ENCODE measurements at regions not wholly inside any gene's neighbourhood (a gene's known extent, or its start where the extent isn't known, plus 50 kb on each side); places are given as distances from the start of the nearest gene placed in this dataset.
A peak's percentile ranks its signal among the peaks of the same experiment; 100 is the strongest.

GRCh38 chr10:47243791-47244190, 56.2 kb upstream of the GDF10 start:
- Mint-ChIP-seq H3K27me3 (no peaks in the 10 kb centered on the region), H3K9me3 (no peaks in the 10 kb centered on the region), H3K36me3 (no peaks in the 10 kb centered on the region), H3K4me3 (no peak overlapping the region), H3K4me1 (peaks cover 24% of the 10 kb centered on the region), H3K27ac (no peak overlapping the region)

GRCh38 chr10:47244560-47245500, 55.2 kb upstream of the GDF10 start:
- peaks cover 24% of the 10 kb centered on the region for H3K4me1 Mint-ChIP-seq
- no peak overlapping the region for H3K27ac Mint-ChIP-seq
- H3K27me3 Mint-ChIP-seq, result no peaks in the 10 kb centered on the region
- H3K9me3 Mint-ChIP-seq, result no peaks in the 10 kb centered on the region
- H3K4me3 Mint-ChIP-seq, result no peak overlapping the region
- H3K36me3 Mint-ChIP-seq, result no peaks in the 10 kb centered on the region

- Mint-ChIP-seq H3K9me3 (no peaks in the 10 kb centered on the region), H3K27ac (no peak overlapping the region), H3K36me3 (no peaks in the 10 kb centered on the region), H3K4me1 (peaks cover 19% of the 10 kb centered on the region), H3K4me3 (no peak overlapping the region), H3K27me3 (no peaks in the 10 kb centered on the region)
Measured at GRCh38 chr10:47245731-47246350, 54.2 kb upstream of the GDF10 start.

GRCh38 chr10:47246406-47247147, 53.4 kb upstream of the GDF10 start:
- no peaks in the 10 kb centered on the region for H3K9me3 Mint-ChIP-seq
- H3K4me1 Mint-ChIP-seq, result peaks cover 24% of the 10 kb centered on the region
- H3K36me3 Mint-ChIP-seq, result no peaks in the 10 kb centered on the region
- no peak overlapping the region for H3K27ac Mint-ChIP-seq
- H3K4me3 Mint-ChIP-seq, result no peak overlapping the region
- H3K27me3 Mint-ChIP-seq, result no peaks in the 10 kb centered on the region

- H3K36me3 Mint-ChIP-seq, result no peaks in the 10 kb centered on the region
- H3K27me3 Mint-ChIP-seq, result no peaks in the 10 kb centered on the region
- H3K27ac Mint-ChIP-seq, result no peak overlapping the region
- H3K4me3 Mint-ChIP-seq, result no peak overlapping the region
- peaks cover 24% of the 10 kb centered on the region for H3K4me1 Mint-ChIP-seq
- no peaks in the 10 kb centered on the region for H3K9me3 Mint-ChIP-seq
Measured at GRCh38 chr10:47247148-47248059, 52.6 kb upstream of the GDF10 start.

- H3K27me3 Mint-ChIP-seq, result no peaks in the 10 kb centered on the region
- peak overlapping the region; percentile 30 for H3K27ac Mint-ChIP-seq
- H3K36me3 Mint-ChIP-seq, result no peaks in the 10 kb centered on the region
- H3K4me3 Mint-ChIP-seq, result no peak overlapping the region
- H3K4me1 Mint-ChIP-seq, result peaks cover 24% of the 10 kb centered on the region
- H3K9me3 Mint-ChIP-seq, result no peaks in the 10 kb centered on the region
Measured at GRCh38 chr10:47248386-47249090, 51.5 kb upstream of the GDF10 start.

GRCh38 chr10:47249881-47250280, 50.1 kb upstream of the GDF10 start:
- no peak overlapping the region for H3K27ac Mint-ChIP-seq
- no peaks in the 10 kb centered on the region for H3K36me3 Mint-ChIP-seq
- peaks cover 30% of the 10 kb centered on the region for H3K4me1 Mint-ChIP-seq
- H3K4me3 Mint-ChIP-seq, result no peak overlapping the region
- H3K27me3 Mint-ChIP-seq, result no peaks in the 10 kb centered on the region
- no peaks in the 10 kb centered on the region for H3K9me3 Mint-ChIP-seq

All from activated naive CD4-positive, alpha-beta T cell treated with anti-CD3 and anti-CD28 coated beads, Interleukin-2, amount 50 U/mL, for 24 hours (primary cell).